Hematopoietic multipotent progenitor cell (in vitro differentiated cells): ENCODE measurements at regions not wholly inside any gene's neighbourhood (a gene's known extent, or its start where the extent isn't known, plus 50 kb on each side); places are given as distances from the start of the nearest gene placed in this dataset.

Source experiments
- DNase-seq, 3 donors: peaks; one replicate each; pipeline ENCODE4 v3.0.0-alpha.2; 2011 to 2015; ENCODE audit warnings: low read depth in 2 of 3, low spot score in 2 of 3

DNA sequence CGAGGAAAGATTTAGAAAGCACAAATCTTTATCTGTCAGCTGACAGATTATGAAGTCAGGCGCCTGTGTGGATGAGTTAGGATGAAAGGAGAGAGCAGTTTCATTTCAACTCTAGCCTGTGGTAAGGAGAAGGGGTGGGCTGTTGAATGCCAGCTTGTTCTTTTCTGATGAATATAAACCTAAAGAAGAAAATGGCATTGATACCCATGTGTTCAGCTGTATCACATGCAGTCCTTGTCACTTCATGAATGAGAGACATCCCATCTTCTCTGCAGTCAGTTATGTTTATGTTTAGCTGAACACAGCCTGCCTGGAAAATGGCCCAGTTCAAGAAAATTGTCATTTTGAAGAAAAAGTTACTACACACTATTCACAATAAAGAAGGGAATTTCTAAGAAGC lies 345.7 kb upstream of the RBMS3 start:
- no peak for DNase-seq

DNA sequence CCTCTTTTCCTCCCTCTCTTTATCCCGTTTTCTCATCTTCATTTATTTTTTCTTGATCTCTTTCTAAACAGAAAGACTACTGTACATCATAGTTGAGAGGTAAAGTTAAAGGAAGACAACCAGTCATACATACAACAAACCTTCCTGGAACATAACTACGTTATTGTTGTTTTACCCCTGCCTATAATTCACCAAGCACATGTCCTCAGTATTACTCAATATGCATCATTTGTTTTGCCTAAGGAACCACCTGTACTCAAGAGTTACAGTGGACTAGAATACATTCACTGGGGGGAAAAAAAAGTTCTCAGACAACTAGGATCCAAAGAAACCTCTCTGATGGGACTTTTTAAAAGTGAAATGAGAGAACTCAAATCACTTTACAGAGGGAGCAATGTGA lies 344.7 kb upstream of the RBMS3 start:
- no peak for DNase-seq

DNA sequence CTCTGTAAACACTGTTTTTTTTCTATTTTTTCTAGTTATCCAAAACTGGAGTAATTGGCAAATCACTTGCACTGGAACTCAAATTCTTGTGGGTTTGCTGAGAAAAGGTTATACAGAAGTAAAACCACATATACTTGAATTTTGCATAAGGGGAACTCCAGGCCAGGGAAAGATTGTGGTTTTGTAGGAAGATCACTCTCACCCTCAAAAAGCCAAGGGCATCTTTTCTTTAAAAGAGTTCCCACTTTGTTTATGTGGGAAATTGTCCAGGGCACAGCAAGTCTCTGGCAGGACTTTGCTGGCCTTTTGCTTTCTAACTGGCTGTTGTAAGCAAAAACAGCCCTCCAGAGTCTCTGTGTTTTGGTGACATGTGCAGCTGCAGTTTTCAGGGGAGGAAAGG lies 340.3 kb upstream of the RBMS3 start:
- DNase-seq, result peak in 2 of 3 donors; percentile 2 to 9

DNA sequence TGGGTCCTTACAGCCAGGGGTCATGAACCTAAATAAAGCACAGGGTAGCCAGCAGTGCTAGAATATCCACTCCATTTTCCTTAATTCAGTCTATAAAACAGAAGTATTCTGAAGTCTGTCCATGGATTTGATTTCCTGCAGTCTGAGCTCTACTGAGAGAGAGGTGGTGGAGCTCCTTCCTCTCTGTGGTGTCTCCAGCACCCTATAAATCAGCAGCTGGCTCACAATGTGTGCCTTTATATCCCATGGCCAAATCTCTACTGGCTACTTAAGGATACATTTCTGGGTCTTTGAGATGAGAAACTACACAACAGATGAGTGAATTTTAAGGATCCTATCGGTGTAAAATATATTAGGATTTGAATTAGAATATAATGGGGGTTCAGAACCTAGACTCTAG lies 339.9 kb upstream of the RBMS3 start:
- no peak for DNase-seq

DNA sequence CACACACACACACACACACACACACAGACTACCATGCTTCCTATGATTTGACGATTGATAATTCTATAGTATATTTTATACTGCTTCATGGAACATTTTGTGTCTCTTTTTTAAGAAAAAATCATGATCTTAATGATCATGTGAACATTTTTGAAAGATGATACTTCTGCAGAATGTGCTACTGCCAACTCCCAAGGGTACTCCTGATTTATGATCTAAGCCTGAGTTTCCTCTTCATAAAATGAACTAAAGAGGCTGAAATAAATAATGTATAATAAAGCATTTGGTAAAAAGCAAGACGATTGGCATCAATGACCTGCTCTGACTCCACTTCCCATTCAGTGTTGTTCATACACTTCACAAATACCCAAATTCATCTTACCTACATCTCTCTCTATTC lies 333.8 kb upstream of the RBMS3 start:
- DNase-seq, result no peak

DNA sequence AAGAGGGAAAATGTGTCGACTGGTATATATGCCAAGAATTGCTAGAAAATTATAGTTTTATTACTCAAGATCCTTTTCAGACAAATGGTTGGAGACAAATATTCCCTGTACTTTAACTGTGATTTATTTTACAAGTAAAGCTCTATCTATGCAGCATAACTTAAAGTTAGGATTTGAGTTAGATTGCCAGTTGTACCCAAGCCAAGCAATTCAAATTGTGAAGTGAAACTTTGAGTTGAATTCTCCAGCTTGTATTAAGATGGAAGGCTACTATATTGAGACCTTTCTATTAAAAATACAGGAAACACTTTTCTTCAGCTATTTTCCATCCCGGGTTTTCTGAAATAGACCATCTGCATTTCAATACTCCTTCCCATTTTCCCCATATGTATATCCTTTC lies 333.1 kb upstream of the RBMS3 start:
- no peak for DNase-seq

DNA sequence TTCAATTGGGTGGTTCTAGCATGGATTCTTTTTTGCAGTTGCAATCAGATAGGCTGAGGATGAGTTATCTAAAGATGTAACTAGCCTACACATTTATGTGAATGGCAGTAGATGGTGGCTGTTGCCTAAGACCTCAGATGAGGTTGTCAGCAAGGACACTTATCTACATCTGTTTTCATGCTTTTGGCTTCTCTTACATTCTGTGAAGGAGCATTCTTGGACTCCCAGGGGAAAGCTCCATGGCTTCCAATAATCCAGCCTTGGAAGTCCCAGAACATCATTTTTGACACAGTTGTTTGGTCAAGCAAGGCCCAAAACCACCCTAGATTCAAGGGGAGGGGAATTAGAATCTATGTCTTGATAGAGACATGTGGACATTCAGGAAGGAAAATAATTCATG lies 332.2 kb upstream of the RBMS3 start:
- no peak for DNase-seq

DNA sequence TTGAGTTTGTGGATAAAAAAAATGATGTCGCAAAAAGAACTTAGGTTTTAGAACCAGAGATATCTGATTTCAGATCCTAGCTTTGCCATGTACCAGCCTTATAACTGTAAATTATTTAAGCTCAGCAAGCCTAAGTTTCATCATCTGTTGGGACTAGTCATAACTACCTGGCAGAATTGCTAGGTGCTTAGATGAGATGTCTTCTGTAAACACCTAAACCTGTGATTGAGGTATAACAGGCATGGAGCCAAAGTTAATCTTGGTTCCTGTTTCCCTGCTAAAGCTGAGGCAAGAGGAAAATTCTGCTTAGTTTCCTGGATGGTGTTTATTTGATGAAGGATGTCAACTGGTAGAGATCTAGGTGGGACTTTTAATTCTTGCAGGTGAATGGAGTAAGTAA lies 331.3 kb upstream of the RBMS3 start:
- DNase-seq, result no peak

DNA sequence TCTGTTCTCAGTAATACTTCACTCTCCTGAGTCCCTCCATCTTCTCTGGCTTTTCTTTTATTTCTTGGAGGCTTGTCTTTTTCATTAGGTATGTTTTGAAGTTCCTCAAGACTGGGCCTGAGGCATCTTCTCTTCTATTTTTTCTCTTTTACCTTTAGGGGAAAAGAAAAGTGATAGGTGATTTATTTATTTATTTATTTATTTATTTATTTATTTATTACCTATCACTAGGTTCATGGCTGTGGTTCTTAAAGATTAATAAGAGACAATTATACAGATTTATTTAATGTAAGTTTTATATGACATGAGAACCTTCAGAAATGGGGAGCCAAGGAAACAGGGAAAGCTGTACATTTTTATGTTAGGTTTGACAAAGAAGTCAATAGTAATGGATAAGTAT lies 330.3 kb upstream of the RBMS3 start:
- no peak for DNase-seq

DNA sequence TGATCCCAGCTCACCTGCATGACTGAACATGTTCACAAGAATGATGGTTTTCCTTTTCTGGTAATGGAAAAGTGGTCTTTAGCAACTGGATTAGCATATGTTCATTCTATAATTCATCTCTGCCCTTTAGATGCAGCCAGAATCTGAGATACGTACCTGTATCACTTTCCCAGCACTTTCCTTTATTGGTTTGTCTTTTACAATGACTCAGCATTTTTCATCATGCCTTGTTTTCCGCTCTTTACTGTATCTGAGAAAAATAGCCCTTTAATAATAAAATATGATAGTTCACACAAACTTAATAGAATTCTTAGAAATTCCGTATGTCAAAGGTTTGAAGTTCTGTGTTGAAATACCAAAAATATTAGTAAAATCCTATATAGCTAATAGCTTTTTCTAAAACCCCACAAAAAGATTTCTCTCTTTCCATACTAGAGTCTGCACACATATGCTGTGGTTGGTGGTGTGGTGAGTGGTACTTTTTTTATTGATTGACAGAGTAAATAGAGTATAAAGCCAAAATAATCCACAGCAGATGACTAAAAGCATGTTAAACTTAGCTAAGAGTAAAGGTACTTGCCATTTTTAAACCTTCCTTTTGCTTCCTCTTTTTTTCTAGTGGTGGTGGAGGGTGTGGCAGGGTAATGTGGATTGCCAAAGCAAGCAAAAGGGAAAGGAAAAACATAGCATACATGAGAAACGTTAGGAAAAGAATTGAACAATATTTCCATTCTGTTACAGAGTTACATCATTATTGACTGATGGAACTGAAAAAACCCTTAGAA lies 328.9 kb upstream of the RBMS3 start:
- DNase-seq, result no peak

DNA sequence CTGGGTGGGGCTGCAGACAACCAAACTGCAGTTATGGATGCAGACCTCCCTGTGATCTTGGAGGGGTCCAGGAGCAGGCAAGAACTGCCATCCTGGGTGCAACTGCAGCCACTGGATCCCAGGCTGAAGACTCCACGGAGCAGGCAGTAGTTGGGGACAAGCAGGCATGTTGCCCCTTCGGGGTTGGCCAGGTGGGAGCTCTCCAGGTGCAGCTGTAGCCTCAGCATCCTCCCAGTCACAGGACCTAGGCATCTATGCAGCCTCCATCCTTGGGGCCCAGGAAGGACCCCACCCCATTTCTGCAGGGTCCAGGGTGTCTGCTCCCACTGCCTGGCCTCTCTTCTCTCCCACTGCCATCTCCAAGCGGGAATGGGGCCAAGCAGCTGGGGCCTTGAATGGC lies 322.2 kb upstream of the RBMS3 start:
- no peak for DNase-seq

DNA sequence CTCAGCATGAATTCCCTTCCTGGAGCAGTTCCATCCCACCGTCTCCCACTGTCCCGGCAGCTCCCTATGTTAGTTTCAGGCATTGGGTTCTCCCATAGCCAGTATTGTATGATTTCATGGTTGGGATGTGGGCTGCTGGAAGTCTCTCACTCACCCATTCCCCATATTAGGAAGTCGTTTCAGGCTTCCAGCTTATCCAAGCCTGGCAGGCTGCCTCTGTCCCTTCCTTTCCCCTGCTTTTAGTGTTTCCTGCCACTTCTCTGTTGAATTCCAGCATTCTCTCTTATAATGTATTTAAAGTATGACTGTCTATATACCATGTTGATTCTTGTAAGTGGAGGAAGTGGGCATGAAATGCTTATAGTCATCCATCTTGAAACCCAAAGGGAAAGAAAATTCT lies 309.7 kb upstream of the RBMS3 start:
- DNase-seq, result no peak

DNA sequence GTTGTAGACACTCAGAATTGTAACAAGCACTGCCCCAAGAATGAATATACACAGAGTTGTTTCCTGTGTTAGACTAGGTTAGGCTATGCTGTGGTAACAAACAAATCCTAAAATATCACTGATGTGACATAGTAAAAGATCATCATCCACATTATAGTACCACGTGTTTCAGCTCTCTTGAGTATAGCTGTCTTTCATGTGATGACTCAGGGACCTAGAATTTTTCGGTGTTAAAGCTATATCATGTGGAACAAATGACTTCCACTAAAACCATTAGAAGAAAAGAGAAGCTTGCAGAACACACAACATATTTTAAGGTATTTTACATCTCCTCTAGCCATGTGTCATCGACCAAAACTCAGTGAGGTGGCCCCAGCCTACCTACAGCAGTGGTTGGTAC lies 307.9 kb upstream of the RBMS3 start:
- DNase-seq, result no peak

DNA sequence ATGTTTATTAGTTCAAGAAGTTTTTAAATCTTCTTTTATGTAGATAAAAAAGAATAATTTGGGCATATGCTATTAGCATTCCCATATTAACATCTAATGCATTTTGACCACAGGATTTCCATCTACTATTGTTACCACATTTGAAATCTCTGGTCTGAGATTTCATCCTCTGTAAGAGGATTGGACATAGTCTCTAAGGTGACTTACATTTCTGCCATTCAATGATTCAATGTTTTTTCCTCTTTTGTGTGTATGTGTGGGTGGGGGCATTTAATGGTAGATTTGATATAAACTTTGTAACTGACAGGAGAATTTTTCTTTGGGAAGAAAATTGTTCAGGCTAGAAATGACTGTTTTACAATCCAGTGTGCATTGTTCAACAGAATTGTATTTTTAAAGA lies 307.3 kb upstream of the RBMS3 start:
- no peak for DNase-seq

DNA sequence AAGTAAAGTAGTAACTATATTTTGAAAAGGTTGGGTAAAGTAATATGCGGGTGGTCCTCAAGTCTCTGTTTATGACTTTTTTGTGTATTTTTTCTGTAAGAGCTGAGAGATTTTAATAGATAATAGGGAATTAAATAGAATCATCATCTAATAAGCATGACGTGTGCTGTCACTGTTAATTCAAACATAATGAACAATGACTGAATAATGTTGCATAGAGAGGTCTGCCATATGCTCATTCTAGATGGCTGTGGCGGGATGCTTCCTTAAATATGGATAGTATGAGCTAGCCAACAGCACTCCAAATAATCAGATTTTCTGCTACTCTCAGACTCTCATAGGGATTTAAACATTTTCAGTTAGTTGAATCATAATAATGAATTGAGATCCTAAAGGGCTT lies 302.8 kb upstream of the RBMS3 start:
- DNase-seq, result no peak

DNA sequence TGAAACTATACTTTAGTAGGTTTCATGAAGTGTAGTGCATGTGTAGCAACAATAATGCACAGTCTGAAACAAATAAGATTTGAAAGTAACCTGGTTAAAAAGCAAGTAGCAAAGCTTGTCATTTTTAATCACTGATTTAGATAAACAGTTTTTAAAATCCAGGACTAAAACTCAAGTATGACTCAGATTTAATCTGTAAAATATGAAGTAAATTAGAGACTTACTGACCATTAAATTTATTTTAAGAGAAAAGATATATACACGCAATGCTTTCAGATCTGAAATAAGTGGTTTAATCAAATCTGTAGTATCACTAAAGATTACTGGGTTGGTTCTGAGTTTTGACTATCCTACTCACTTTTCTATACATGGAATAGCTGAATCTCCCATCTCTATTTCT lies 300.7 kb upstream of the RBMS3 start:
- DNase-seq, result no peak

DNA sequence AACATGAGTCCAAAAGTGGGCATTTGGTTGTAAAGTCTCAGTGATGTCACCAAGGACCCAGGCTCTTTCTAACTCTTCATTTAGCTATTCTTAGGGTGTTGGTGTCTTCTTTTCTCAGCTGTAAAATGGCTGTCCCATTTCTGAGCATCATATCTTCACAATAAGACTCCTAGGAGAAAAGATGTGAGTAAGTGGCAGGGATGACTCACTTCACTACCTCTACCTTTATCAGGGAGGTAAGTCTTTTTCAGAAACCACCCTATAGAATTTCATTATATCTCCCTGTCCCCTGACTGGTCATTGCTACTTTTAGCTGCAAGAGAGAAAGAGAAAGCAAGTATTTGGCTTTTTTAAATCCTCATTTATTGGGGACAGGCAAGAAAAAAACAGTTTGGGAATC lies 300.2 kb upstream of the RBMS3 start:
- DNase-seq, result no peak

DNA sequence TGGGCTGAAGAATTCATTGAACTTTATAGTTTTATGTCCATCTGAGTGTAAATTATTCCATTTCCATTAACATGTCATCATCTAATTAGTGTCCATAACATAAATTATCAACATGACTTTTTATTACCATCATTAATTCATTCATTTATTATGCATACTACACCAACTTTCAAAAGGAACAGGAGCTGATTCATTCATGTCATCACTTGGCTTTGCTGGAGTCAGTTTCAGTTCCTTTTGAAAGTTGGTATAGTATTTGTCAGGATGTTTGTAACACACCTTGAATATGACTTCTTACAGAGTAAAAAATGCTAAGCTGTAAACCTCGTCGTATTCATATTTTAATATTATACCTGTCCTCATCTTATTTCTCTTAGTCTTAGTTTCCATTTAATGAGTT lies 298.0 kb upstream of the RBMS3 start:
- DNase-seq, result no peak

DNA sequence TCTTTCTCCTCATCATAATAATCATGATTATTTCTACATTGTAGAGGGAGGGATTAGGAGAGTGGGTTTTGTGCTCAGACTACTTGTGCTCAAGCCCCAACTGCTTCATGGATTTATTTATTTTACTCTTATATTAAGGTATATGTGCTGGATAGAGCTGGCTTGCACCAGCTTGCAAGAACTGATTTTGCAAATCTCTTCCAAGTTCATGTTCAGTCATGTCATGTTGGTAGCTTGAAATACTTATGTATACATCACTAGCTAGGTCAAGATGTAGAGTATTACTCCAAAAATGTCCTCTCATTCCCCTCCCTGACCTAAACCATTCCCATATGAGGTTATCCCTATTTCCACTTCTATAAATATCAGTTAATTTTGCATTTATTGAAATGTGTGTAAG lies 293.9 kb upstream of the RBMS3 start:
- no peak for DNase-seq

DNA sequence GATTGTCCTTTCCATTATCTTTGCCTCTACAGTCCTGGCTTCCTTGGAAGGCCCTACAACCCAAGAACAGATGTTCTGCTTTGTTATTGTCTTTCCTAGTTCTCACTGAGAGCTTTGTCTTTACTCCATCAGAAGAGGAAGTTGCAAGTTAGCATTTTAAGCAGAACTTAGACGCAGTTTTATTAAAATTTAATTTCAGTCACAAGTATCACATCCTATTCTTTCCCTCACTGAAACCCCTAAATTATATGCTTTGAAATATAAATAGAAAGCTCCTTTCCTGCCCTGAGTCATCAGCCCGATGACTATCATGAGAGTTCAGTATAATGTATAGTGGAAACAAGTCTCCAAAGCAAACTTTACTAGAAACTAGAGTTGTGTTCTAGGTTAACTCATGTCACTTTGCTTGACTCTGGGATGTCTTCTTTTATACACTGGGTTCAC lies 291.2 kb upstream of the RBMS3 start:
- DNase-seq, result peak in 2 of 3 donors; percentile 1 to 10

DNA sequence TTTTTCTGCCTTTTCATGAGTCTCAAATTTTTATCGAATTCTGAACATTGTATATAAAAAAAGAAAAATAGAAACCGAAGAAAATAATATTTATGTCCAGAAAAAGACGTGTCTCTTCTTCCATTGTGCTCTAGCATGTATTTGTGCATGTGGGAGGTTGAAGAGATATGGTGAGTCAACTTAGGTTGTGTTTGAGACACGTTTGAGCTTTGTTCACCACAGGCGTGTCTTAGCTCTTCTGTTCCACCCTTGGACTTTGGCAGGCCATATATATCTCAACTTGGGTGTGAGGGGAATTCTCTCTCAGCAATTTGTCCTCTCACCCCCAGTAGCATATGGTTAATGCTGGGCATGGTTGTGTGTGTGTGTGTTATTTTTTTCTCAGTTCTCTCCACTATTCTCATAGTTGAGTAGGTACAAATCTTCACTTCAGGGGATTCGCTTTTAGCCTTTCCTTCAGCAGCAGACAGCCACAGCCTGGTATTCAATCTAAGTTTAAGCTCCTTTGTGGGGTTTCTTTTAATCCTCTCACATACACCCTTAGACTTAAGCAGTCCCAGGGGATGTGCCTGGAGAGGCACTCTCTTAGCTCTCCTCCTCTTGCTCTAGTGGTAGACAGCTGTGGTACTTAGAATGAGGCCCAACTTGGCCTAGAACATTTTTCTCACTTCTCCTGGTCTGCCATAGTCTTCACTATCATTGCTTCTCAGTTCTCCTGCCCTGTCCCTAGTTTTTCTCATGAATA lies 286.5 kb upstream of the RBMS3 start:
- DNase-seq, result no peak

DNA sequence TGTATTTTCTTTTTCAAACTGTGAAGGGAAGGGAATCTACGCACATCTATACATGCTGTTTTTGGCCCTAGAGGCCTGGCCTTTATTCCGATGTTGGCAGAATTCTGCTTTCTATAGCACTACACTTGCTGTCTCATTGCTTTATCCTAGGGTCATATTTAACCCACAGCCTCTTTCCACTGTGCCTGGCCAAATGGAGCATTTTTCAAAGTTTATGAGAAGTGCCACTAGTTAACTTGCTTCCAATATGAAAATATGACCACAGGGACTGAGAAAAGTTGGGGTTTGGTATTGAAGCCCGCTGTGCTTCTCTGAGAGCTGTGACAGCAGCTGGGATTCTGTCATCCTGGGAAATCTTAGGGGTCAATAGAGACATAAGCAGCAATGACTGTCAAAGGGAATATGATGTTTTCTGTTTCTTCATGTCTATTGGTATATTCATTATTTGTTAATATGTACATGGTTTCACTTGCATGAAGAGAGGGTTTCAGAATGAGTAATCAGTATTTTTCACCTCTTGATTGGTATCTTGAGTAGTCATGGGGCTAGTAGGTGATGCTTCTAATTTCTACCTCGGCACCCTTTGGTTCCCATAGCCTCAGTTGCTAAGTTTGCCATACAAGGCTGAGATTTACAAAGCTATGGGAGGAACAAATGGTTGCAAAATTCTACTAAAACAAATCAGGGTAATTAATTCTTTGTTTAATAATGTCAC lies 275.8 kb upstream of the RBMS3 start:
- no peak for DNase-seq
